ENCODE measurements at regions not wholly inside any gene's neighbourhood (a gene's known extent, or its start where the extent isn't known, plus 50 kb on each side); places are given as distances from the start of the nearest gene placed in this dataset.

DNA sequence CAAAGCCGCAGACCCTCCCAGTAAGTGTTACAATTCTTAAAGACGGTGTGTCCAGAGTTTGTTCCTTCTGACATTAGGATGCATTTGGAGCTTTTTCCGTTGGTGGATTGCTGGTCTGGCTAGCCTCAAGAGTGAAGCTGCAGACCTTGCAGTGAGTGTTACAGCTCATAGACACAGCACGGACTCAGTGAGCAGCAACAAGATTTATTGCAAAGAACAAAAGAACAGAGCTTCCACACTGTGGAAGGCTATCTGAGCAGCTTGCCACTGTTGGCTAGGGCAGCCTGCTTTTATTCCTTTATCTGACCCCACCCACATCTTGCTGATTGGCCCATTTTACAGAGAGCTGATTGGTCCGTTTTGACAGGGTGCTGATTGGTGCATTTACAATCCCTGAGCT, 242.8 kb upstream of the SGCG start (continued):
- no peak for TF ChIP-seq EZH2phosphoT487 (IDR thresholded peaks at IDR 0.05; ENCODE audit: unreplicated experiment)

GRCh38 chr13:22938576-22938975, 242.2 kb upstream of the SGCG start:
- Histone ChIP-seq H3K4me1 (ENCODE audit: insufficient read depth) (no peaks in the 10 kb centered on the region), H3K9me2 (ENCODE audit: insufficient read depth) (no peaks in the 10 kb centered on the region), H3K4me2 (no peak overlapping the region), H3K27me3 (ENCODE audit: insufficient read depth) (no peaks in the 10 kb centered on the region), H2AFZ (no peak overlapping the region), H3K36me3 (ENCODE audit: insufficient read depth) (no peaks in the 10 kb centered on the region), H4K20me1 (replicated peaks; ENCODE audit: insufficient read depth) (no peaks in the 10 kb centered on the region), H3K4me3 (no peak overlapping the region), H3K79me2 (replicated peaks; ENCODE audit: insufficient read depth) (no peaks in the 10 kb centered on the region), H3K27ac (ENCODE audit: low read depth) (no peak overlapping the region), H3F3A (replicated peaks; ENCODE audit: low read depth) (no peaks in the 10 kb centered on the region)
- peaks cover 4% of the 10 kb centered on the region; the same call in 1 of the 3 replicates for H3K36me3 Mint-ChIP-seq (ENCODE audit: low read depth)
- no peak for TF ChIP-seq STAT1 (IDR thresholded peaks at IDR 0.05; ENCODE audit: unreplicated experiment)
- no peak for TF ChIP-seq ETS1 (IDR thresholded peaks at IDR 0.05)
- no peak overlapping the region for H3K4me3 Mint-ChIP-seq
- H3K27me3 Mint-ChIP-seq (ENCODE audit: insufficient read depth, low read depth, poor library complexity), result peaks cover 3% of the 10 kb centered on the region
- no peak overlapping the region for H3K27ac Mint-ChIP-seq
- no peak for DNase-seq (ENCODE audit: low spot score)
- H3K9me3 Mint-ChIP-seq, result peaks cover 23% of the 10 kb centered on the region
- no peak for ATAC-seq
- H3K4me1 Mint-ChIP-seq, result no peaks in the 10 kb centered on the region

GRCh38 chr13:22939157-22939556, 241.6 kb upstream of the SGCG start:
- Histone ChIP-seq H3K4me1 (ENCODE audit: insufficient read depth) (no peaks in the 10 kb centered on the region), H3F3A (replicated peaks; ENCODE audit: low read depth) (no peaks in the 10 kb centered on the region), H3K27me3 (ENCODE audit: insufficient read depth) (no peaks in the 10 kb centered on the region), H3K79me2 (replicated peaks; ENCODE audit: insufficient read depth) (no peaks in the 10 kb centered on the region), H4K20me1 (replicated peaks; ENCODE audit: insufficient read depth) (no peaks in the 10 kb centered on the region), H3K9me2 (ENCODE audit: insufficient read depth) (no peaks in the 10 kb centered on the region), H2AFZ (no peak overlapping the region), H3K4me2 (no peak overlapping the region), H3K4me3 (no peak overlapping the region), H3K27ac (ENCODE audit: low read depth) (no peak overlapping the region), H3K36me3 (ENCODE audit: insufficient read depth) (no peaks in the 10 kb centered on the region)
- DNase-seq (ENCODE audit: low spot score) (no peak), ATAC-seq (no peak)
- Mint-ChIP-seq H3K36me3 (ENCODE audit: low read depth) (peaks cover 4% of the 10 kb centered on the region; the same call in 1 of the 3 replicates), H3K9me3 (peaks cover 25% of the 10 kb centered on the region), H3K27ac (no peak overlapping the region), H3K4me3 (no peak overlapping the region), H3K4me1 (no peaks in the 10 kb centered on the region), H3K27me3 (ENCODE audit: insufficient read depth, low read depth, poor library complexity) (peaks cover 3% of the 10 kb centered on the region)
- TF ChIP-seq NANOG (IDR thresholded peaks at IDR 0.05; ENCODE audit: borderline replicate concordance) (no peak), STAT1 (IDR thresholded peaks at IDR 0.05; ENCODE audit: unreplicated experiment) (no peak), REST (IDR thresholded peaks at IDR 0.05; ENCODE audit: unreplicated experiment) (no peak), EZH2 (IDR thresholded peaks at IDR 0.05; ENCODE audit: low read depth, unreplicated experiment) (no peak), POLR2AphosphoS5 (IDR thresholded peaks at IDR 0.05; ENCODE audit: low read depth) (no peak)

Measured in GM23338 (cell line).